ENCODE measurements at regions not wholly inside any gene's neighbourhood (a gene's known extent, or its start where the extent isn't known, plus 50 kb on each side); places are given as distances from the start of the nearest gene placed in this dataset.
"Not testable (repeated sequence)": the region's sequence is repeated elsewhere in the genome, so short reads cannot be mapped to it uniquely, and the experiment has no call there.

GRCh38 chr14:43356382-43356781 lies 1150.7 kb downstream of the FSCB start:
- H3K9me2 ChIP-seq (replicated peaks; ENCODE audit: control insufficient read depth, low read length) = no peaks in the 10 kb centered on the region
- H3K27ac ChIP-seq (ENCODE audit: low read depth, low read length) = no peak overlapping the region
- no peaks in the 10 kb centered on the region for H3K27me3 ChIP-seq (ENCODE audit: control insufficient read depth, low read length)
- H3K4me1 ChIP-seq (ENCODE audit: control insufficient read depth, low read length) = no peaks in the 10 kb centered on the region
- no peaks in the 10 kb centered on the region for H3K79me2 ChIP-seq (ENCODE audit: control insufficient read depth, low read length)
- peaks cover 3% of the 10 kb centered on the region; the same call in 1 of the 2 replicates for H3K9me3 ChIP-seq (ENCODE audit: control insufficient read depth, insufficient read depth, low read length)
- TF ChIP-seq EZH2phosphoT487 (IDR thresholded peaks at IDR 0.05; ENCODE audit: borderline replicate concordance, low read length) (no peak), CTCF (IDR thresholded peaks at IDR 0.05; ENCODE audit: low read depth, low read length, poor library complexity, severe bottlenecking) (no peak)
- H3K4me2 ChIP-seq (ENCODE audit: low read length) = no peak overlapping the region
- no peaks in the 10 kb centered on the region for H3K36me3 ChIP-seq (ENCODE audit: control insufficient read depth, low read length)
- H3F3A ChIP-seq (ENCODE audit: control insufficient read depth, insufficient read depth) = no peaks in the 10 kb centered on the region
- H4K20me1 ChIP-seq (ENCODE audit: control insufficient read depth, insufficient read depth, low read depth, low read length) = no peaks in the 10 kb centered on the region
- H3K4me3 ChIP-seq (ENCODE audit: low read length) = no peak overlapping the region

DNA sequence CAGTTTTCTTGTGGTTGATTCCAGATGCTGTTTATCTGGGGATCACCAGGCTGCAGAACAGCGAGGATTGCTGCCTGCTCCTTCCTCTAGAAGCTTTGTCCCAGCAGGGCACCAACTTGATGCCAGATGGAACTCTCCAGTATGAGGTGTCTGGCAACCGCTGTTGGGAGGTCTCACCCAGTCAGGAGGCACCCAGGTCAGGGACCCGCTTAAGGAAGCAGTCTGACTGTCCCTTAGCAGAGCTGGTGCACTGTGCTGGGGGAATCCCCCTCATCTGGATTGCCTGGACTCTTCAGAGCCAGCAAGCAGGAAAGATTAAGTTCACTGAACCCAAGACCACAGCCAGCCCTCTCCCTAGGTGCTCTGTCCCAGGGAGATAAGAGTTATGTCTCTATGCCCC lies 1165.2 kb downstream of the FSCB start:
- Histone ChIP-seq H3F3A (ENCODE audit: control insufficient read depth, insufficient read depth) (no peaks in the 10 kb centered on the region), H3K9me2 (replicated peaks; ENCODE audit: control insufficient read depth, low read length) (no peaks in the 10 kb centered on the region), H3K79me2 (ENCODE audit: control insufficient read depth, low read length) (no peaks in the 10 kb centered on the region), H3K36me3 (ENCODE audit: control insufficient read depth, low read length) (no peaks in the 10 kb centered on the region), H4K20me1 (ENCODE audit: control insufficient read depth, insufficient read depth, low read depth, low read length) (no peaks in the 10 kb centered on the region), H3K27ac (ENCODE audit: low read depth, low read length) (no peak overlapping the region), H3K4me3 (ENCODE audit: low read length) (no peak overlapping the region), H3K4me2 (ENCODE audit: low read length) (no peak overlapping the region), H3K9me3 (ENCODE audit: control insufficient read depth, insufficient read depth, low read length) (no peaks in the 10 kb centered on the region; the same call in 1 of the 2 replicates), H3K27me3 (ENCODE audit: control insufficient read depth, low read length) (no peaks in the 10 kb centered on the region), H3K4me1 (ENCODE audit: control insufficient read depth, low read length) (no peaks in the 10 kb centered on the region)
- TF ChIP-seq EZH2phosphoT487 (IDR thresholded peaks at IDR 0.05; ENCODE audit: borderline replicate concordance, low read length) (no peak), CTCF (IDR thresholded peaks at IDR 0.05; ENCODE audit: low read depth, low read length, poor library complexity, severe bottlenecking) (no peak)

DNA sequence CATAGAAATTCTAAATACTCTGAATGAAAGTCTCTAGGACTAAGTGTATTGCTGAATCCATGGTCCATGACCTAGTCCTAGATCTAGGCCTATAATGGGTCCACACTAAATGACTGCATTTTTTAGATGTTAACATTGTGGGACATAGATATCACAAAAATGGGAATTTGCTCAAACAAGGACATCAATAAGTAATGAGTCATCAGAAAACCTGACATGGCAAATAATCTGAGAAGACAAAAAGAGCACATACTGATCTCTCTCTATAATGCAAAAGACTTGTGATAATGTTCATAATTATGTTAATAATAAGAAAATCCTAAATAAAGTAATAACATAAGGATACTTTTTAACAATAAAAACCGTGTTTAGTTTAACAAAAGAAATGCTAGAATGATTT lies 1168.4 kb downstream of the FSCB start:
- no peak for TF ChIP-seq CTCF (IDR thresholded peaks at IDR 0.05; ENCODE audit: low read depth, low read length, poor library complexity, severe bottlenecking)
- TF ChIP-seq EZH2phosphoT487 (IDR thresholded peaks at IDR 0.05; ENCODE audit: borderline replicate concordance, low read length) = no peak
- Histone ChIP-seq H3K79me2 (ENCODE audit: control insufficient read depth, low read length) (no peaks in the 10 kb centered on the region), H3K36me3 (ENCODE audit: control insufficient read depth, low read length) (no peaks in the 10 kb centered on the region), H3K27ac (ENCODE audit: low read depth, low read length) (no peak overlapping the region), H4K20me1 (ENCODE audit: control insufficient read depth, insufficient read depth, low read depth, low read length) (no peaks in the 10 kb centered on the region), H3K4me2 (ENCODE audit: low read length) (no peak overlapping the region), H3K9me2 (replicated peaks; ENCODE audit: control insufficient read depth, low read length) (no peaks in the 10 kb centered on the region), H3F3A (ENCODE audit: control insufficient read depth, insufficient read depth) (no peaks in the 10 kb centered on the region), H3K4me3 (ENCODE audit: low read length) (no peak overlapping the region), H3K27me3 (ENCODE audit: control insufficient read depth, low read length) (no peaks in the 10 kb centered on the region), H3K4me1 (ENCODE audit: control insufficient read depth, low read length) (no peaks in the 10 kb centered on the region), H3K9me3 (ENCODE audit: control insufficient read depth, insufficient read depth, low read length) (no peaks in the 10 kb centered on the region; the same call in 1 of the 2 replicates)

DNA sequence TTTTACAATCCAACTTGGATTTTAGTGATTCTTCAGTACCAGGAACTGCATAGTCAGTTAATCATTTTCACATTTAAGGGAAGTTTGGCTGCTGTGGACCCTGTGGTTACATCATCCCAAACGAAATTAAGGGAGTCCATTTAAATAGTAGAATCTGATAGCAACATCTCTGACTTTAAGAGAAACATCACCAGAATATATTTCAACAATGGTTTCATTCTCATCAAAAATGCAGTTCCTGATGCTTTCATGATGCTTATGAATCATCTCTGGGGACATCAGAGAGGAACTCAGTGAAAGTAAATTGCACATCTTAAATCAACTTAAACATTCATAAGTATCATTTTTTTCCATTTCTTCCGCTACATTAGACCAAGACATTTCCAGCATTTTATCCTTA lies 1170.7 kb downstream of the FSCB start:
- Histone ChIP-seq H3K4me3 (ENCODE audit: low read length) (no peak overlapping the region), H3K27me3 (ENCODE audit: control insufficient read depth, low read length) (no peaks in the 10 kb centered on the region), H3K79me2 (ENCODE audit: control insufficient read depth, low read length) (no peaks in the 10 kb centered on the region), H3K4me1 (ENCODE audit: control insufficient read depth, low read length) (no peaks in the 10 kb centered on the region), H4K20me1 (ENCODE audit: control insufficient read depth, insufficient read depth, low read depth, low read length) (no peaks in the 10 kb centered on the region), H3F3A (ENCODE audit: control insufficient read depth, insufficient read depth) (no peaks in the 10 kb centered on the region), H3K9me3 (ENCODE audit: control insufficient read depth, insufficient read depth, low read length) (no peaks in the 10 kb centered on the region), H3K36me3 (ENCODE audit: control insufficient read depth, low read length) (no peaks in the 10 kb centered on the region), H3K27ac (ENCODE audit: low read depth, low read length) (no peak overlapping the region), H3K4me2 (ENCODE audit: low read length) (no peak overlapping the region), H3K9me2 (replicated peaks; ENCODE audit: control insufficient read depth, low read length) (no peaks in the 10 kb centered on the region)
- no peak for TF ChIP-seq CTCF (IDR thresholded peaks at IDR 0.05; ENCODE audit: low read depth, low read length, poor library complexity, severe bottlenecking)
- no peak for TF ChIP-seq EZH2phosphoT487 (IDR thresholded peaks at IDR 0.05; ENCODE audit: borderline replicate concordance, low read length)

GRCh38 chr14:43326501-43327407 lies 1180.3 kb downstream of the FSCB start:
- not testable (repeated sequence) for H3K9me3 ChIP-seq (ENCODE audit: control insufficient read depth, insufficient read depth, low read length); H3F3A ChIP-seq (ENCODE audit: control insufficient read depth, insufficient read depth); H3K4me3 ChIP-seq (ENCODE audit: low read length); H3K27me3 ChIP-seq (ENCODE audit: control insufficient read depth, low read length); H3K4me2 ChIP-seq (ENCODE audit: low read length); H3K79me2 ChIP-seq (ENCODE audit: control insufficient read depth, low read length); H3K9me2 ChIP-seq (replicated peaks; ENCODE audit: control insufficient read depth, low read length); H3K36me3 ChIP-seq (ENCODE audit: control insufficient read depth, low read length); H3K4me1 ChIP-seq (ENCODE audit: control insufficient read depth, low read length); H3K27ac ChIP-seq (ENCODE audit: low read depth, low read length); H4K20me1 ChIP-seq (ENCODE audit: control insufficient read depth, insufficient read depth, low read depth, low read length)
